HS-5 (cell line): ENCODE measurements at regions not wholly inside any gene's neighbourhood (a gene's known extent, or its start where the extent isn't known, plus 50 kb on each side); places are given as distances from the start of the nearest gene placed in this dataset.
"Not testable (repeated sequence)": the region's sequence is repeated elsewhere in the genome, so short reads cannot be mapped to it uniquely, and the experiment has no call there.

Experiments used
- DNase-seq: peaks from one replicate; pipeline ENCODE4 v3.0.0-alpha.2; 2012; ENCODE audit warnings: low read depth

GRCh38 chr10:32217216-32217615 lies 129.7 kb downstream of the EPC1 start:
- DNase-seq = no peak

GRCh38 chr10:32213838-32214237 lies 133.1 kb downstream of the EPC1 start:
- not testable (repeated sequence) for DNase-seq

GRCh38 chr10:32211046-32211363 lies 136.0 kb downstream of the EPC1 start:
- no peak for DNase-seq

- no peak for DNase-seq
Measured at GRCh38 chr10:32210306-32211045, 136.5 kb downstream of the EPC1 start.

- not testable (repeated sequence) for DNase-seq
Measured at GRCh38 chr10:32208005-32208404, 139.0 kb downstream of the EPC1 start.

GRCh38 chr10:32207544-32207943 lies 139.4 kb downstream of the EPC1 start:
- no peak for DNase-seq

GRCh38 chr10:32205670-32206069 lies 141.3 kb downstream of the EPC1 start:
- no peak for DNase-seq

- no peak for DNase-seq
Measured at GRCh38 chr10:32204606-32205005, 142.4 kb downstream of the EPC1 start.

GRCh38 chr10:32199714-32200394 lies 143.6 kb upstream of the KIF5B start:
- DNase-seq = no peak

GRCh38 chr10:32197423-32197822 lies 141.2 kb upstream of the KIF5B start:
- no peak for DNase-seq

GRCh38 chr10:32190890-32191491 lies 134.8 kb upstream of the KIF5B start:
- no peak for DNase-seq

GRCh38 chr10:32189400-32190084 lies 133.3 kb upstream of the KIF5B start:
- no peak for DNase-seq

- not testable (repeated sequence) for DNase-seq
Measured at GRCh38 chr10:32188601-32189000, 132.4 kb upstream of the KIF5B start.

- DNase-seq = no peak
Measured at GRCh38 chr10:32187686-32188085, 131.5 kb upstream of the KIF5B start.

GRCh38 chr10:32183652-32184051 lies 127.4 kb upstream of the KIF5B start:
- DNase-seq = not testable (repeated sequence)

GRCh38 chr10:32182476-32182875 lies 126.3 kb upstream of the KIF5B start:
- no peak for DNase-seq

GRCh38 chr10:32180390-32181280 lies 124.4 kb upstream of the KIF5B start:
- no peak for DNase-seq

- DNase-seq = no peak
Measured at GRCh38 chr10:32179836-32180235, 123.6 kb upstream of the KIF5B start.

GRCh38 chr10:32177594-32177993 lies 121.4 kb upstream of the KIF5B start:
- DNase-seq = not testable (repeated sequence)

- DNase-seq = no peak
Measured at GRCh38 chr10:32175629-32176028, 119.4 kb upstream of the KIF5B start.

GRCh38 chr10:32174349-32174893 lies 118.2 kb upstream of the KIF5B start:
- no peak for DNase-seq
